ENCODE measurements at regions not wholly inside any gene's neighbourhood (a gene's known extent, or its start where the extent isn't known, plus 50 kb on each side); places are given as distances from the start of the nearest gene placed in this dataset.
"Not testable (repeated sequence)": the region's sequence is repeated elsewhere in the genome, so short reads cannot be mapped to it uniquely, and the experiment has no call there.

- DNase-seq (ENCODE audit: low spot score): no peak
These were observed 536.0 kb upstream of the STEAP1 start for GRCh38 chr7:89618274-89618673.

- DNase-seq (ENCODE audit: low spot score): no peak
These were observed 532.2 kb upstream of the STEAP1 start for GRCh38 chr7:89621925-89622641.

DNA sequence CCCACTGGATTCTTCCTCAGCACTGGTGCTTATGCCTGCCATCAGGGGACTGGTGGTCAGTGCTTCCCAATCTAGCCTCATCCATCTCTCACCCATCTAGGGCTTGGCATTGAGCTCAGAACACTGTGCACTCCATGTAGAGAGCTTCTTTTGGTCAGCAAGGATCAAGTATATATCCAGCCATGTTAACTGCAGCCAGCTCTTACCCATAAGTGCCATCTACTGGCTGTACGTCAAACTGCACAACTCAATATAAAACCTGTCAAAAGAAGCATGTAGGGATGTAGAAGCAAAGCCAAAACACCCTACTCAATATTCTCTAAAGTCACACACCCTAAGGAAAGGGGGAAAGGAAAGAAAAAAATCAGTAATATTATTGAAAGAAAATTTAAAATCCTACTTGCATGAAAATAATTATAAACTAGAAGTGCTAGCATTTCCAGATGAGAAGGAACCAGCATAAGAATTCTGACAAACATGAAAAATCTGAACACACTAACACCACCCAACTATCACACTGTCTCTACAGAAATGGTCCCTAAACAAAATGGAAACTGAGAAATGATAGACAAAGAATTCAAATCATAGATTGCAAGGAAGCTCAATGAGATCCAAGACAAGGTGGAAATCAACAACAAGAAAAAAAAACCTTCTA is 531.1 kb upstream of the STEAP1 start:
- DNase-seq (ENCODE audit: low spot score): no peak

- not testable (repeated sequence) for DNase-seq (ENCODE audit: low spot score)
These were observed 530.1 kb upstream of the STEAP1 start for GRCh38 chr7:89624155-89624554.

DNA sequence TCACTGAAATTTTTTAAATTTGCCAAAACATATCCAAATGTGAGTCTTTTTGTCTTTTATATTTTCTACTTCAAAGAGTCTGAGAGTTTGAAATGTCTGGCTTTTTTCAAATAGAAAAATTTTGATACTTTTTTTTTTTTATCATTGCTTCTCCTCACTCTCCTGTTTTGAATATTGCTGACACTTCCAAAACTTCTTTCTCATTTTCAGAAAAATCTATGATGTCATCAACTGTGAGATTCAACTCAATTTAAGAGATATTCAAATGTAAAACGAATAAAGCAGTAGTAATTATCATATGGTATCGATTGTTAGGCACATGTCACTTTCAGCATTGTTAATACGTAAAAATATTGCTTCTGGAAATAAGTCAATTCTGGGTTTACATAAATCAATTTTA is 505.8 kb upstream of the STEAP1 start:
- no peak for DNase-seq (ENCODE audit: low spot score)

DNA sequence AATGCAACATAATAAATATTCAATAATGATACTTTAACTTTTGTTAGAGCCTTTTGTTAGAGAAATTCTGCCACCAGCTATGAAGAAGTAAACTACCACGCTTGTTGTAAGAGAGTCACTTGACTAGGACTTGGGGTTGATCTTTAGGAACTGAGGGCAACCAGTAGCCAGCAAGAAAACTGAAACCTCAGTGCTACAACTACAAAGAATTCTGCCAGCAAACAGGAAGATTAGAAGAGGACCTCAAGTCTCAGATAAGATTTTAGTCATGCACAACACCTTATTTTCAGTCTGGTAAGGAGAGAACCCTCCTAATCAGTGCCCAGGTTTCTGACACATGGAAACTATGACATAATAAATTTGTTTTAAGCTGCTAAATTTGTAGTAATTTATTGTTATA is 498.3 kb upstream of the STEAP1 start:
- DNase-seq (ENCODE audit: low spot score): no peak

DNA sequence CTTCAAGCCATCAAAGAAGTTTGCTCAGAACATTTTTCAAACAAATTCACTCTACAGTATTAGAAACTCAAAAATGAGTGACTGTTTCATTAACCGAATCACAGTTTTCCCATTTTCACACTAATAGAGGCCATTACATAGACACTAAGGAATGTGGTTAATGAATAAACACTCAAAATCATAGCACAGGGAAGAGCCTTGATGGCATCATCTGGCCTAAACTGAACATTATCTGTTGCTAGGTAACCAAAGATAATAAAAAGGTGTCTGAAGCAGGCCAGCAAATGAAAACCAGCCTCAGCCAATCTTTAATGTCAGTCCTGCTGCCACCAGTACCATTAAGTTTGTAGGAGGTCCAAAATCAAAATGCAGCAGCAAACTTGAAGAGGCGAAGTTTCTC is 492.4 kb upstream of the STEAP1 start:
- DNase-seq (ENCODE audit: low spot score): no peak

- DNase-seq (ENCODE audit: low spot score): no peak
These were observed 488.0 kb upstream of the STEAP1 start for GRCh38 chr7:89666136-89666835.

DNA sequence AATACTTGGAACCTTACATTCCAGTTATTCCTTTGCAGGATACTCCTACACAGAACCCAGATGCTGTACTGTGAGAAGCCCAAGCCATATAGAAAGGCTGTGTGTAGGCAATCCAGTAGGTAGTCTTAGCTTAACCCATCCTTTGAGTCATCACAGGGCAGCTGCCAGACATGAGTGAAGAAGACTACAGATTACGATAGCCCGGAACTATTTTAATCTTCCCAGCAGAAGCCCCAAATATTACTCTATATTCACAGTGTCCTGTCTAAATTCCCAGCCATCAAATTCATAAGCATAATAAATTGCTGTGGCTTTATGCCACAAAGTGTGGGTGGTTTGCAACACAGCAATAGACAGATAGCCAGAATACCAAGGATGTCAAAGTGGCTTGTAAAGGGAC is 474.1 kb upstream of the STEAP1 start:
- no peak for DNase-seq (ENCODE audit: low spot score)

GRCh38 chr7:89681448-89681847 is 472.8 kb upstream of the STEAP1 start:
- DNase-seq (ENCODE audit: low spot score): no peak

GRCh38 chr7:89685287-89685686 is 469.0 kb upstream of the STEAP1 start:
- DNase-seq (ENCODE audit: low spot score): no peak

- no peak for DNase-seq (ENCODE audit: low spot score)
These were observed 467.1 kb upstream of the STEAP1 start for GRCh38 chr7:89687211-89687610.

- no peak for DNase-seq (ENCODE audit: low spot score)
These were observed 459.0 kb upstream of the STEAP1 start for GRCh38 chr7:89695241-89695640.

- DNase-seq (ENCODE audit: low spot score): no peak
These were observed 440.1 kb upstream of the STEAP1 start for GRCh38 chr7:89714131-89714530.

DNA sequence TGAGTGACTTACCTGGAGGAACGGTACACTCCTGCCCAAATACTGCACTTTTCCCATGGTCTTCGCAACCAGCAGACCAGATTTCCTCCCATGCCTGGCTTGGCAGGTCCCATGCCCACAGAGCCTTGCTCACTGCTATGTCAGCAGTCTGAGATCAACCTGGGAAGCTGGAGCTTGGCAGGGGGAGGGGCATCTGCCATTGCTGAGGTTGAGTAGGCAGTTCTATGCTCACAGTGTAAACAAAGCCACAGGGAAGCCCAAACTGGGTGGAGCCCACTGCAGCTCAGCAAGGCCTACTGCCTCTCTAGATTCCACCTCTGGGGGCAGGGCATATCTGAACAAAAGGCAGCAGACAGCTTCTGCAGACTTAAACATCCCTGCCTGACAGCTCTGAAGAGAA is 435.3 kb upstream of the STEAP1 start:
- not testable (repeated sequence) for DNase-seq (ENCODE audit: low spot score)

GRCh38 chr7:89728481-89728880 is 425.8 kb upstream of the STEAP1 start:
- DNase-seq (ENCODE audit: low spot score): no peak

DNA sequence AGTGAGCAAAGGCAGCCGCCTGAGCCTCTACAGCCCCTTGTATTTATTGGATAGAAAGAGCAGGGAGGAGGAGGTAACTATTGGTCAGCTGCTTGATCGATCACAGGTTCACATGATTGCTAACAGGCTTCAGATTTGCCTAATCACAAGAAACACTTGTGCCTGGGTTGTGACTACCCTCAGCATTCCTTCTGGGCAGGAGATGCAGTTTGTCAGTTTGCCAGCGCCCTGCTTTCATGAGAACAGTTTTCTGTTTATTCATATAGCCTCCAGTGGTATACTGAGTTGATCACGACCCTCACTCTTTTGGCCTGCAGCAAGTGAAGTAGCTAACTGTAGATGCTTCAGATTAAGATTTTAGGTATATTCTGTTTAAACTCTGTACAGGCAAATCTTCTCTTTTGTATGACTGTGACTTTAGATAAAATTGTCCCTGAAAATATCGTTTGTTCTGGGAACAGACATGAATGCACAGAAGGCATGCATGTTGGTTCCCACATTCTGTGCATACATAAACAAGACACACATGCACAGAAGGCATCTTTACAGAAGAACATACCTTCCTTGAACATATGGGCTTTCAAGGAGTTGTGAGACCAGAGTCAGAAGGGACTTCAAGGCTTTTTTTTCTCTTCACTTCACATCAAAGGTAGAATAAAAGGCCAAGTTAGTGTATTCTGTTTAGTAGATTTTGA is 422.4 kb upstream of the STEAP1 start:
- DNase-seq (ENCODE audit: low spot score): no peak

GRCh38 chr7:89738549-89738948 is 415.7 kb upstream of the STEAP1 start:
- no peak for DNase-seq (ENCODE audit: low spot score)

DNA sequence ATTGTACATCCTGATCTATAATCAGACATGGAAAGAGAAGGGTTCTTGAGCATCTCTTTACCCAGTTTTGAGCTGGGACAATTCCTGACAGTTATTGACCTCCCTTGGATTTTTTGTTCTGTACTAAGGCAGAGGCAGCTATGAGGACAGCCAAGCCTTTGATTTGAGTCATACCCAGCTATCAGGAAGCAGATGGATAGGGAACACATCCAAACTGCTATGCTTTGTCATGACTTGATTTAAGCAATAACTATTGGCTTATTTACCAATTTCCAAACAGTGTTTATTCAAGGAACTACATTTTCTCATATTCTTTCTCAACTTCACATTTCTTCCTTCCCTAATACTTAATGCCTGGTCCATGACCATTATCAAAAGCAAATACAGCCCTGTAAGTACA is 396.4 kb upstream of the STEAP1 start:
- peak; percentile 16 for DNase-seq (ENCODE audit: low spot score)

- no peak for DNase-seq (ENCODE audit: low spot score)
These were observed 393.6 kb upstream of the STEAP1 start for GRCh38 chr7:89760690-89761089.

DNA sequence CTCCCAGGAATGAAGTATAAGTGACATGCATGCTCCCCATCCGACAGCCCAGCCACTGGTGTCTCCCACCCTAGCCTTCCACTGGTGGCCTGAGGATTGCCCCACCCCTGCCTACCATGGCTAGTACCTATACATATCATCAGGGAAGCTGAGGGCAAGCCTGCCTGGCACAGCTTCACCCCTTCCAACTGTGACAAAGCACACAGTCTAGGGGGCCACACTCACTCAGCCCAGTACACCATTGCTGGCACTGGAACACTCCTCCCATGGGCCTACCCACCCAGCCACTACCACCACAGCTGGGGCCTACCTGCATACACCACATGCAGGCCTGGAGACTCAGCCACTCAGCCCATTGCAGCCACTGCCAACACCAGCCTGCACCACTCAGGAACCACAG is 393.1 kb upstream of the STEAP1 start:
- DNase-seq (ENCODE audit: low spot score): no peak

GRCh38 chr7:89770161-89770560 is 384.1 kb upstream of the STEAP1 start:
- no peak for DNase-seq (ENCODE audit: low spot score)

Measured in mucosa of gallbladder (tissue), 1 donor.